DND-41 (cell line): ENCODE measurements at regions not wholly inside any gene's neighbourhood (a gene's known extent, or its start where the extent isn't known, plus 50 kb on each side); places are given as distances from the start of the nearest gene placed in this dataset.

Source experiments
- CTCF ChIP-seq: IDR thresholded peaks from 2 replicates; pipeline ENCODE4 v1.5.1; 2012; ENCODE audit warnings: borderline replicate concordance, low read length, moderate library complexity, mild to moderate bottlenecking; ENCODE audit not compliant: poor library complexity, severe bottlenecking; ENCODE audit errors: extremely low read depth
- EZH2 ChIP-seq: IDR thresholded peaks from 3 replicates; pipeline ENCODE4 v1.6.1; 2012; ENCODE audit warnings: borderline replicate concordance, low read depth, mild to moderate bottlenecking, moderate library complexity, low read length, inconsistent platforms; ENCODE audit not compliant: severe bottlenecking

- no peak for TF ChIP-seq EZH2
- TF ChIP-seq CTCF = no peak
Measured at GRCh38 chr2:146776596-146776995, 1068.2 kb upstream of the ACVR2A start.
